ENCODE measurements at regions not wholly inside any gene's neighbourhood (a gene's known extent, or its start where the extent isn't known, plus 50 kb on each side); places are given as distances from the start of the nearest gene placed in this dataset.

- no peak for TF ChIP-seq CTCF (IDR thresholded peaks at IDR 0.05; ENCODE audit: control extremely low read depth, extremely low read depth, low read depth, missing control alignments)
- CTCF ChIA-PET = no interaction called here
- no peak for DNase-seq (ENCODE audit: extremely low spot score)
- POLR2A ChIA-PET = no interaction called here
Observed at GRCh38 chr3:163033652-163034051, 1537.0 kb downstream of the OTOL1 start.

DNA sequence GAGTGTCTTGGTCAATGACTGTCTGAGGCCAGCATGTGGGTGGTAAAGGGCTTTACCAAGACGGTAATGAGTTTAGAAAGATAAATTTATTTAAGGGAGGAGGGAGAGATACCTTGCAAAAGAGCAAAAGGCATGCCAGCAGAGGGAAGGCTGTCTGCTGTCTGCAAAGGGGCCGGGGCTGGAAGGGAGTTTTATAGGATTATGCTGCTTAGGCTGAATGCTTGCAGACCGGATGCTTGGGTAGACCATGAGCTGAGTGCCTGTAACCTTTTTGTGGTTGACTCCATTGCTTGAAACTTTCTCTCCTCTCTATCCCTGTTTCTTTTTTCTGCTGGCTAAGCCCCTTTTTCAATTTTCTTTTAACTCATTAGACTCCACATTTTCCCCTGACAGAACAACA lies 1543.0 kb downstream of the OTOL1 start:
- POLR2A ChIA-PET = no interaction called here
- TF ChIP-seq CTCF (IDR thresholded peaks at IDR 0.05; ENCODE audit: control extremely low read depth, extremely low read depth, low read depth, missing control alignments) = no peak
- no peak for DNase-seq (ENCODE audit: extremely low spot score)
- CTCF ChIA-PET = no interaction called here

GRCh38 chr3:163043074-163043473 lies 1546.5 kb downstream of the OTOL1 start:
- no peak for TF ChIP-seq CTCF (IDR thresholded peaks at IDR 0.05; ENCODE audit: control extremely low read depth, extremely low read depth, low read depth, missing control alignments)
- ChIA-PET POLR2A (no interaction called here), CTCF (interaction anchor here (1.1 kb wide), 1 partner anchor 11 kb away, joined by 3 read pairs; no protein-coding TSS in a partner anchor)
- DNase-seq (ENCODE audit: extremely low spot score) = no peak

DNA sequence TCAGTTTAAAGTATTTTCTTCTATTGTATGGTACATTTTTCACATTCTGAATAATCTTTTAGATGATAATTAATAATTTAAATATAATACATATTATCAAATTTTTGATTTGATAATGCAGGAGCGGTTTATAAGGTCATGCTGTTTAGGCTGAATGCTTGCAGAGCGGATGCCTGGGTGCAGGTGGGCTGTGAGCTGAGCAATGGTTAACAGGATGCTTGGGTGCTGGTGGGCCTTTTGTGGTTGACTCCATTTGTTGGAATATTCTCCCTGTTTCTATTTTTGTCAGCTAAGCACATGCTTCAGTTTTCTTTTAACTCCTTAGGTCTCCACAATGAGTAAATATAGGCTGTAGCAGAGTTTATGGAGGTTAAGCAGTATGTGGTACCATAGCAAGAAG lies 1549.3 kb downstream of the OTOL1 start:
- ChIA-PET CTCF (interaction anchor here (1.3 to 1.6 kb wide), 3 partner anchors 8 to 13 kb away, joined by 4 to 11 read pairs (median 5); no protein-coding TSS in a partner anchor), POLR2A (no interaction called here)
- DNase-seq (ENCODE audit: extremely low spot score) = no peak
- TF ChIP-seq CTCF (IDR thresholded peaks at IDR 0.05; ENCODE audit: control extremely low read depth, extremely low read depth, low read depth, missing control alignments) = no peak

- ChIA-PET CTCF (no interaction called here), POLR2A (no interaction called here)
- no peak for DNase-seq (ENCODE audit: extremely low spot score)
- no peak for TF ChIP-seq CTCF (IDR thresholded peaks at IDR 0.05; ENCODE audit: control extremely low read depth, extremely low read depth, low read depth, missing control alignments)
Observed at GRCh38 chr3:163048881-163049280, 1552.3 kb downstream of the OTOL1 start.

GRCh38 chr3:163056874-163057497 lies 1560.4 kb downstream of the OTOL1 start:
- ChIA-PET CTCF (interaction anchor here (0.8 to 2.6 kb wide), 10 partner anchors 11 to 1249 kb away, joined by 3 to 12 read pairs (median 3); no protein-coding TSS in a partner anchor), POLR2A (no interaction called here)
- peak; percentile 40 for DNase-seq (ENCODE audit: extremely low spot score)
- peak; percentile 65 for TF ChIP-seq CTCF (IDR thresholded peaks at IDR 0.05; ENCODE audit: control extremely low read depth, extremely low read depth, low read depth, missing control alignments)
